Brain pericyte (primary cell): ENCODE measurements at regions not wholly inside any gene's neighbourhood (a gene's known extent, or its start where the extent isn't known, plus 50 kb on each side); places are given as distances from the start of the nearest gene placed in this dataset.

Experiments used
- DNase-seq: peaks from one replicate; pipeline ENCODE4 v3.0.0-alpha.2; 2012; ENCODE audit warnings: low read depth, low spot score

DNA sequence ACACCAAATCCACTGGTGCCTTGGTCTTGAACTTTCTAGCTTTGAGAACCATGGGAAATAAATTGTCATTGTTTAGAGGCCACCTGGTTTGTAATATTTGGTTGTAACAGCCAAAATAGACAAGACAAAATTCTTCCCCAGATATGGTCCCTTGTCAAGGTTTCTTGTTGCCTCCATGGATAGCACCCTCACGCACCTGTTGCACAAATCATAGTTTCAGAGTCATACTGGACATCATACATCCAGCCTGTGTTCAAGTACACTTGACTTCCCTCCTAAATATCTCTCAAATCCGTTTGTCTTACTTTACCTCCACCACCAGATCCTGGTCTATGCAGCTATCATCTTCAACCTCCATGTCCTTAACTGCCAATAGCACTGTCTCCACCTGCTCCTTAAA is 256.7 kb upstream of the IGFBP3 start:
- DNase-seq: no peak

- DNase-seq: no peak
Measured at GRCh38 chr7:46175221-46175620, 254.1 kb upstream of the IGFBP3 start.

- DNase-seq: no peak
Measured at GRCh38 chr7:46174196-46174580, 253.1 kb upstream of the IGFBP3 start.

DNA sequence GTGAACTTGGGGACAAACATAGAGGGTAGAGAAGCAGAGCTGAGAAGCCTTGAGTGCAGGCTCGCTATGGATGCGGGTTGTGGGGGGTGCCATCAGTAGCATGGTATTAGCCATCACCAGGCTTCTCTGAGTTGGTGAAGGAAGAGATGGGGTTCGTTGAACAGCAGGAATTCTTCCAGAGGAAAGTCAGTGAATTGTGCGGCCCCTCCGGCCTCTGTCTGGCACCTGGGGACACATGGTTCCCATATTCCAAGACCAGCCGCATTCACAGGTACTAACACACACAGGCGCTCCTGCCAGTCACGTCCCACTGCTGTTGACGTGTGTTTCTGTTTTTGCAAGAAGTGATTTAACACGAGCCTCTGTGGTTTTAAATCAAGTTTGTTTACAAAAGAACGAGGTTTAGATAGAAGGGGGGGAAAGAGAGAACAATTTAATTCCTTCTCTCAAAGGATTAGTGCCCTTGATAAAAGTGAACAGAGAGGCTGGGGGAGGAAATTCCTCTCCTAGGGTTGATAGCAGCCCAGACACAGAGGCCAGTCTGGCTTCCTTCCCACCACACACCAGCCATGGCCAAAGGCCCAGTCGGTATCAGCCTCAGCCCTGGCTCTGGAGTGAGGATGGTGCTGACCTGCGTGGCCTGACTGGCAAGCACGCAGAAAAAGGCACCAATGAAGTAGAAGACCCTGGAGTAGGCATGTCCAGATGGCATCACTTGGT is 252.6 kb upstream of the IGFBP3 start:
- DNase-seq: no peak

- no peak for DNase-seq
Measured at GRCh38 chr7:46170792-46171191, 249.7 kb upstream of the IGFBP3 start.

DNA sequence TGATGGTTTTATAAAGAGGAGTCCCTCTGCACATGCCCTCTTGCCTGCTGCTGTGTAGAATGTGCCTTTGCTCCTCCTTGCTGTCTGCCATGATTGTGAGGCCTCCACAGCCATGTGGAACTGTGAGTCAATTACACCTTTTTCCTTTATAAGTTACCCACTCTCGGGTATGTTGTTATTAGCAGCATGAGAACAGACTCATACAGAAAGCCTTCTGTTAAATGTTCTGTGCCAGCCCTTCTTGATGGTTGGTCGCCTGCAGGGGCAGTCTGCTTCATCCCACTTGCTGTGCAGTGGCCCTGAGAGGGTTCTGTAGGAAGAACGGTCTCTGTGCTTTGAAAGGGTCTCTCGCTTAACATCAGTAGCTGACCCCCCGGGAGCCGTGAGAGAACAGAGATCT is 248.9 kb upstream of the IGFBP3 start:
- DNase-seq: no peak

DNA sequence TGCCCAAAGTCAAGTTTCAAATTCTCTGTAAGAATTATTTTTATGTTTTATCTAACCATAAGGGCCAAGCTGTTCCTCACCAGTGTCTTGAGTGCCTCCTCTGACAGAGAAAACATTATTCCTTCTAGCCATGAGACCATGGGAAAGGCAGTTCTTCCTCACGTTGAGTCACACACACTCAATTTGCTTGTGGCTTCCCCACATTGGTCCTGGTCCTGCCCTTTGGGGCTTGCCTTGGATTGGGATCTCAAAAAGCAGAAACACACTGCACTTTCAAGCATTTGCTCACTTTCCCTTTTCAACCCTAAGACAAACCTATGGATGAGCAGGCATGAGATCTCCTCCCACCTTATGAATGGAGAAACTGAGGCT is 248.3 kb upstream of the IGFBP3 start:
- no peak for DNase-seq

- no peak for DNase-seq
Measured at GRCh38 chr7:46168671-46169383, 247.8 kb upstream of the IGFBP3 start.

- DNase-seq: no peak
Measured at GRCh38 chr7:46168231-46168630, 247.2 kb upstream of the IGFBP3 start.

DNA sequence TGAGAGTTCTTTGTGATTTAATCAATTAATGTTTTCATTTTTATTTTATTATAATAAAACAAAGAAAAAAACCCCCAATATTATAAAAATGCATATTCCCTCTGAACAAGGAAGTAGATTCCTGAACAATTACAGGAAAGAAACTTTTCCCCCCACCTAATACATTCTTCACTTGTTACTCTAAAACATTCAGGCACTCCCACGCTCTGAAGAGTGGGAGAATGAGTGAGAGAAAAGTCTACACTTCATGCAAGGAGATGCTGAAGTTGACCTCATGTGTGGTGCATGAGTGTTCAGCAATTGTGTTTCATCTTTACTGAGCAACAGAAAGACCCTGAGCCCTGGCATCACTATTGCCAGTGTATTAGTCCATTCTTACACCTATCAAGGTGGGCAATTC is 244.2 kb upstream of the IGFBP3 start:
- no peak for DNase-seq

DNA sequence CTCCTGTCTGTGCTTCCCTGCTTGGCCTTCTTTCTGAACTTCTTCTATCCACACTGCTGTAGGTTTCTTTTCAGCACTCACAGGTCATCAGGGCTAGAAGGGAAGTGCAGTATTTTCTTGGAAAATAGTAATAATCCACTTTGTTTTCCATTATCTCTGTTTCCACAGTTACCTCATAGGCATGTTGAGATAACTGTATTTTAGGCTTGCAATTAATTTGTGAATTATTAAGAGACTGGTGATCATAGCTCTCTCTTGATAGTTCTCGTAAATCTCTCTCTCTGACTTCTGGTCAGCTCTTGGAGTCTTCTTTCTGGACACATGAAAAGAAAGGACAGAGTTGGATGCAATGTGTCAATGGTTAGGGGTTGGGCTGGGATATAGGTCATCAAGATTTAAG is 243.6 kb upstream of the IGFBP3 start:
- DNase-seq: no peak

GRCh38 chr7:46163246-46163645 is 242.2 kb upstream of the IGFBP3 start:
- no peak for DNase-seq

DNA sequence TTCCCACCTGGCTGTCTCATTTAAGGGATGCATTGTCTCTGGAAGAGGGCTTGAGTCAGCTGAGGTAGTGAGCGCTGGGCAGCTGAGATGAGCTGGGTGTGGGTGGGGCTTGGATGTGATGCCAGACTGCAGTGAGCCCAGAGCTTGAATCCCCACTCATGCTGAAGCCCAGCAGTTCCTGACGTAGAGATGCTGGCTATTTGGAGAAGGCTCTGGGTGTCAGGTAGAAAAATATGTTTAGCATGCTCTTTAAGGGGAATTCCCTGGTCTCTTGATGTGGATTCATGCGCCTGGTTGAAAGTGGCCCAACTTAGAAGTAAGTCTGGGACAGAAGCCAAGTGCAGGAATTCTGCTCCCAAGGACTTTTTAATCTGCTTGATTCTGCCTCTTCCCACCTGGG is 241.5 kb upstream of the IGFBP3 start:
- no peak for DNase-seq

GRCh38 chr7:46160861-46161260 is 239.8 kb upstream of the IGFBP3 start:
- DNase-seq: no peak

DNA sequence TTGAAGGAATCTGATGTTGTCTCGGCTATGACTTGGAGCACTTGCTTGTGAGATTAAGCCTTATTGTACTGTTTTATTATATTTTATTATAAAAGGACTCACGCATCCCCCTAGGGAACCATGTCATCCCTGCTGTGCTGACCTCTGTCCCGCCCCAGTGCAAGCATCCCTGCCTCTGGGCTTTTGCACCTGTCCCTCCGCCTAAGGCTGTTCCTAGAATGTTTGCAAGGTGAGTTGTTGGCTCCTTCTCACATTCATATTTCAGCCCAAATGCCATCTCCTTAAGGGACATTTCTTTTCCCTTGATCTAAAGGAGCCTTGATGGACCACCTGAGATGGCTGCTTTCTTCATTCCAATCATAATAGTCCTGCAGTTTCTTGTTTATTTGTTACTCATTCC is 236.9 kb upstream of the IGFBP3 start:
- no peak for DNase-seq

GRCh38 chr7:46157404-46157803 is 236.3 kb upstream of the IGFBP3 start:
- no peak for DNase-seq

- DNase-seq: no peak
Measured at GRCh38 chr7:46156853-46157252, 235.8 kb upstream of the IGFBP3 start.

- no peak for DNase-seq
Measured at GRCh38 chr7:46156086-46156485, 235.0 kb upstream of the IGFBP3 start.

DNA sequence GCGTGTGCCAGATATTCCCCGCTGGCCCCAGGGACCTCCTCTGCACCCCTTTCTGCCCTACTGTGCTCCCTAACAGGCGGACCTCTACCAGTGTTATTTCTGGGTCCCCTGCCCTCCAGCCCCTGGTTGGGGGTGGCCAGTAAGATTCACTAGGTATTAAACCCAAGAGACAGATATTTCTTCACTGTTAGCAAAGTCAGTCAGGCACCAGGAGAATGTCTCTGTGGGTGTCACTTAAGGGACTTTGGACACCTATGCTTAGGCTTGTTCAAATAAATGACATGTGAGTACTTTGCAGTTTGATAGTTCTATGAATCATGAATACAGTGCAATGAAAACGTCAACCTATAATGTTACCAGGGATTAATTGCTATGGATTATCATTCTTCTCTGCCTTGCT is 234.3 kb upstream of the IGFBP3 start:
- no peak for DNase-seq

GRCh38 chr7:46153951-46154787 is 233.1 kb upstream of the IGFBP3 start:
- DNase-seq: no peak

DNA sequence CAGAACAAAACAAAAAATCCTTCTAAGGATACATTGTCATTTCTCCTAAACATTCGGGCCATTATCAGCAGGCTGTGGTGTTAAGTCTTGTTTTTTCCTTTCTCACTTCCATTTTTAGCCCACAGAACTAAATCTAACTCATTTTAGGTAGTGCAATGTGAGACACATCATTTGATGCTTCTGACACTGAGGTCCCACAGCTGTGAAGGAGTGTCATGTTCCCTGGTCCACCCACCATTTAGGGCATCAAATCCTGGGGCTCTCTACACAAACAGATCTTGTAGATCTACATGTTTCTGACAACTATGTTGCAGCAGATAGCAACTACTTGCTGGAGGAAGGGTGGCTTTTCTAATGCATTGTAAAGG is 232.5 kb upstream of the IGFBP3 start:
- DNase-seq: no peak

DNA sequence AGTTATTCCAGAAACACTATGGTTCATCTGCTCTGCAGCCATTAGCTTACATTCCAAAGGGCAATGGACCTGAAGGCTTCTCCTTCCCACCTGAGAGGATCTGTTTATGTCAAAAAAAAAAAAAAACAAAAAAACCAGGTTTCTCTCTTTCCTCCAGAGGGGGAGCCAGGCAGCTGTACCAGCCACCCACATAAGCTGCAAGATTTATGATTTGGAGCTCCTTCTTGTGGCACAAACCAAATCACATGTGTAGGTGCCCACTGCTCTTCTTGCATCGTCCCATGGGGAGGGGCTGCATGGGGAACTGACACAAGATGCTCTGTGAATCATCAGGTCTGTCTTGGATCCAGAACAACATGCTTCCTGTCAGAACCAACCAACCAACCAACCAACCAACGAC is 231.6 kb upstream of the IGFBP3 start:
- DNase-seq: no peak

GRCh38 chr7:46150721-46151120 is 229.6 kb upstream of the IGFBP3 start:
- no peak for DNase-seq
